Gastrocnemius medialis (tissue), 4 donors: ENCODE measurements at regions not wholly inside any gene's neighbourhood (a gene's known extent, or its start where the extent isn't known, plus 50 kb on each side); places are given as distances from the start of the nearest gene placed in this dataset.

Source experiments
- CTCF ChIP-seq, 5 experiments: fragments of 450-650 bp in 3 of 5; fragments of 200-600 bp in 2 of 5; sonication (generic) in 2 of 5; IDR thresholded peaks in 4 of 5; conservative IDR thresholded peaks in 1 of 5; 1 replicate in 4 of 5; 2 replicates in 1 of 5; pipeline ENCODE4 v1.5.1; 2016 to 2019; ENCODE audit warnings: antibody characterized with exemption in 5 of 5, mild to moderate bottlenecking in 3 of 5, moderate library complexity in 3 of 5
- POLR2A ChIP-seq, 2 donors: fragments of 450-650 bp; IDR thresholded peaks; one replicate each; pipeline ENCODE4 v1.6.1; 2017; ENCODE audit warnings: antibody characterized with exemption in 2 of 2, mild to moderate bottlenecking in 2 of 2, moderate library complexity in 2 of 2

GRCh38 chr4:67131224-67131623 lies 414.1 kb downstream of the CENPC start:
- TF ChIP-seq CTCF (IDR thresholded peaks at IDR 0.05 in 4 of 5, conservative IDR thresholded peaks at IDR 0.05 in 1 of 5) (no peak), POLR2A (IDR thresholded peaks at IDR 0.05) (no peak)
